ENCODE measurements at regions not wholly inside any gene's neighbourhood (a gene's known extent, or its start where the extent isn't known, plus 50 kb on each side); places are given as distances from the start of the nearest gene placed in this dataset.

GRCh38 chrX:99172958-99173357, 1237.1 kb downstream of the PCDH19 start:
- Histone ChIP-seq H3K4me1 (replicated peaks in 1 of 4; ENCODE audit: control insufficient read depth in 3 of 4, insufficient read depth in 4 of 4, low read length in 3 of 4) (no peaks in the 10 kb centered on the region; a peak in 1 of 7 replicates), H2BK5ac (ENCODE audit: low read depth, low read length) (no peak overlapping the region), H3K4ac (replicated peaks; ENCODE audit: insufficient read length, low read depth, low read length) (no peak overlapping the region), H4K91ac (replicated peaks; ENCODE audit: insufficient read length, low read length) (no peak overlapping the region), H2AK5ac (ENCODE audit: low read depth, low read length) (no peak overlapping the region), H2BK20ac (ENCODE audit: low read length) (no peak overlapping the region), H2BK12ac (ENCODE audit: low read depth, low read length) (no peak overlapping the region), H3K14ac (ENCODE audit: insufficient read length) (no peak overlapping the region), H3K23me2 (ENCODE audit: low read depth, low read length) (no peaks in the 10 kb centered on the region), H3K27me3 (replicated peaks in 1 of 4; ENCODE audit: control insufficient read depth in 3 of 4, extremely low read depth in 1 of 4, insufficient read depth in 3 of 4, low read length in 3 of 4) (no peaks in the 10 kb centered on the region), H2AFZ (ENCODE audit: low read length) (no peak overlapping the region), H3K4me3 (ENCODE audit: extremely low read depth in 1 of 4, insufficient read depth in 2 of 4, low read depth in 3 of 4, low read length in 4 of 4) (no peak overlapping the region), H3K23ac (ENCODE audit: insufficient read length) (no peak overlapping the region), H3K4me2 (ENCODE audit: insufficient read depth in 1 of 2, low read depth in 2 of 2, low read length in 2 of 2) (no peak overlapping the region), H3K79me1 (ENCODE audit: low read depth, low read length) (no peaks in the 10 kb centered on the region), H2BK120ac (replicated peaks; ENCODE audit: low read depth, low read length) (no peak overlapping the region), H3K9me3 (ENCODE audit: insufficient read depth in 2 of 2, low read depth in 1 of 2, low read length in 1 of 2) (no peaks in the 10 kb centered on the region), H3K9ac (replicated peaks in 1 of 4; ENCODE audit: extremely low read depth in 1 of 4, low read depth in 3 of 4, low read length in 3 of 4) (no peak overlapping the region), H3K79me2 (ENCODE audit: control insufficient read depth in 1 of 2, insufficient read depth in 2 of 2, low read length in 2 of 2) (no peaks in the 10 kb centered on the region), H4K8ac (ENCODE audit: extremely low read depth, insufficient read depth, low read length) (no peak overlapping the region), H2BK15ac (ENCODE audit: low read length) (no peak overlapping the region), H4K5ac (ENCODE audit: insufficient read length, low read depth, low read length) (no peak overlapping the region), H3K27ac (ENCODE audit: low read depth, low read length) (no peak overlapping the region), H3K56ac (replicated peaks; ENCODE audit: insufficient read length, low read depth, low read length) (no peak overlapping the region), H3K18ac (ENCODE audit: extremely low read depth, low read length) (no peak overlapping the region), H3K36me3 (ENCODE audit: control insufficient read depth in 2 of 4, insufficient read depth in 4 of 4, low read length in 3 of 4) (no peaks in the 10 kb centered on the region), H4K20me1 (replicated peaks in 1 of 2; ENCODE audit: control insufficient read depth in 1 of 2, insufficient read depth in 2 of 2, low read length in 2 of 2) (no peaks in the 10 kb centered on the region)
- DNase-seq (ENCODE audit: low read depth in 1 of 2, low spot score in 2 of 2) (no peak), FAIRE-seq (no peak)
- ChIA-PET POLR2A (ENCODE audit: partially characterized antibody) (no interaction called here), CTCF (ENCODE audit: partially characterized antibody) (no interaction called here)
- WGBS, 2 experiments (ENCODE audit: extremely low coverage in 1 of 2, insufficient coverage in 1 of 2, insufficient read length in 1 of 2, insufficient replicate concordance in 2 of 2, low coverage in 1 of 2, low lambda C conversion rate in 2 of 2, missing lambda C conversion rate in 1 of 2): 97% methylated on average over 3 of the region's 3 CpGs; no CpG with 5 or more reads in 1 of the 2 experiments
- TF ChIP-seq KDM4A (IDR thresholded peaks at IDR 0.05; ENCODE audit: low read depth, low read length, severe bottlenecking) (no peak), CTCF (IDR thresholded peaks at IDR 0.05; ENCODE audit: control extremely low read depth in 1 of 3, insufficient read depth in 1 of 3, low read depth in 1 of 3, low read length in 3 of 3) (peak; percentile 10 to 37 (median 31); a peak in 3 of 4 replicates), TBP (IDR thresholded peaks at IDR 0.05; ENCODE audit: low read depth, low read length) (no peak), RAD21 (IDR thresholded peaks at IDR 0.05 in 1 of 2, conservative IDR thresholded peaks at IDR 0.05 in 1 of 2; ENCODE audit: low read depth in 2 of 2, low read length in 2 of 2) (peak; percentile 27 to 38; a peak in 3 of 4 replicates), PHF8 (conservative IDR thresholded peaks at IDR 0.05; ENCODE audit: low read depth, low read length) (no peak)

All from H1 (cell line).